ENCODE measurements at regions not wholly inside any gene's neighbourhood (a gene's known extent, or its start where the extent isn't known, plus 50 kb on each side); places are given as distances from the start of the nearest gene placed in this dataset.

DNA sequence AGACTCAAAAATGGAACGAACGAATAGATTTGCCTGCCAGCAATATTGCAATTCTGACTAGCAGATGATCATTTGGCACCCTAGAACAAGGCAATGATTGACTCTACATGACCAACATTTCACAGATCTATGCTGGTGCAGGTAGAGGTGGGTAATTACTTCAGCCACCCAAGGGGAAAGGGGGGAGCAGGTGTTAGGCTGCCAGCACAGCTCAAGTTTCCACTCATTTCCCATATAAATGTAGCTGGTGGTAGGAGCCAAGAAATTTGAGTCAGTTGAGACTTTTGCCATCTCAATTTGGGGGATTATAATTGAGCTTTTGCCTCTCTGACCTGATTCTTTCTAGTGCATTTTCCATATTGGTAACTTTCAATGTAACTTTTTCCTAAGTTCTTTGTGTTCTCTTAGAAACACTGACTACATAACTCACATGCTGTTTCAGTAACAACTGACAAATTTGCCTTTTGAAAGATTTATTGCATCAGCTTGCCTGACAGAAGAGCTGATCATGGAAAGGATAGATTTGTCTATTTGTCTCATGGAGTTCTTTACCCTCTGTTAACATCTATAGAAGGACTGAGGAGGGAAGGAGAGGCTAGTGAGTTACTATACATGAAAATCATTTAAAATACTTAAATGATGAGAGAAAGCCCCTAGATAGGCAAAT, 902.5 kb downstream of the ZPLD1 start (continued):
- TF ChIP-seq, protein P1, sequence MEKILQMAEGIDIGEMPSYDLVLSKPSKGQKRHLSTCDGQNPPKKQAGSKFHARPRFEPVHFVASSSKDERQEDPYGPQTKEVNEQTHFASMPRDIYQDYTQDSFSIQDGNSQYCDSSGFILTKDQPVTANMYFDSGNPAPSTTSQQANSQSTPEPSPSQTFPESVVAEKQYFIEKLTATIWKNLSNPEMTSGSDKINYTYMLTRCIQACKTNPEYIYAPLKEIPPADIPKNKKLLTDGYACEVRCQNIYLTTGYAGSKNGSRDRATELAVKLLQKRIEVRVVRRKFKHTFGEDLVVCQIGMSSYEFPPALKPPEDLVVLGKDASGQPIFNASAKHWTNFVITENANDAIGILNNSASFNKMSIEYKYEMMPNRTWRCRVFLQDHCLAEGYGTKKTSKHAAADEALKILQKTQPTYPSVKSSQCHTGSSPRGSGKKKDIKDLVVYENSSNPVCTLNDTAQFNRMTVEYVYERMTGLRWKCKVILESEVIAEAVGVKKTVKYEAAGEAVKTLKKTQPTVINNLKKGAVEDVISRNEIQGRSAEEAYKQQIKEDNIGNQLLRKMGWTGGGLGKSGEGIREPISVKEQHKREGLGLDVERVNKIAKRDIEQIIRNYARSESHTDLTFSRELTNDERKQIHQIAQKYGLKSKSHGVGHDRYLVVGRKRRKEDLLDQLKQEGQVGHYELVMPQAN (conservative IDR thresholded peaks at IDR 0.05): no peak
- TF ChIP-seq TAF1 (IDR thresholded peaks at IDR 0.05; ENCODE audit: borderline replicate concordance, low read depth, low read length): no peak
- no peak for TF ChIP-seq NR2C1 (IDR thresholded peaks at IDR 0.05)
- TF ChIP-seq, protein P2, sequence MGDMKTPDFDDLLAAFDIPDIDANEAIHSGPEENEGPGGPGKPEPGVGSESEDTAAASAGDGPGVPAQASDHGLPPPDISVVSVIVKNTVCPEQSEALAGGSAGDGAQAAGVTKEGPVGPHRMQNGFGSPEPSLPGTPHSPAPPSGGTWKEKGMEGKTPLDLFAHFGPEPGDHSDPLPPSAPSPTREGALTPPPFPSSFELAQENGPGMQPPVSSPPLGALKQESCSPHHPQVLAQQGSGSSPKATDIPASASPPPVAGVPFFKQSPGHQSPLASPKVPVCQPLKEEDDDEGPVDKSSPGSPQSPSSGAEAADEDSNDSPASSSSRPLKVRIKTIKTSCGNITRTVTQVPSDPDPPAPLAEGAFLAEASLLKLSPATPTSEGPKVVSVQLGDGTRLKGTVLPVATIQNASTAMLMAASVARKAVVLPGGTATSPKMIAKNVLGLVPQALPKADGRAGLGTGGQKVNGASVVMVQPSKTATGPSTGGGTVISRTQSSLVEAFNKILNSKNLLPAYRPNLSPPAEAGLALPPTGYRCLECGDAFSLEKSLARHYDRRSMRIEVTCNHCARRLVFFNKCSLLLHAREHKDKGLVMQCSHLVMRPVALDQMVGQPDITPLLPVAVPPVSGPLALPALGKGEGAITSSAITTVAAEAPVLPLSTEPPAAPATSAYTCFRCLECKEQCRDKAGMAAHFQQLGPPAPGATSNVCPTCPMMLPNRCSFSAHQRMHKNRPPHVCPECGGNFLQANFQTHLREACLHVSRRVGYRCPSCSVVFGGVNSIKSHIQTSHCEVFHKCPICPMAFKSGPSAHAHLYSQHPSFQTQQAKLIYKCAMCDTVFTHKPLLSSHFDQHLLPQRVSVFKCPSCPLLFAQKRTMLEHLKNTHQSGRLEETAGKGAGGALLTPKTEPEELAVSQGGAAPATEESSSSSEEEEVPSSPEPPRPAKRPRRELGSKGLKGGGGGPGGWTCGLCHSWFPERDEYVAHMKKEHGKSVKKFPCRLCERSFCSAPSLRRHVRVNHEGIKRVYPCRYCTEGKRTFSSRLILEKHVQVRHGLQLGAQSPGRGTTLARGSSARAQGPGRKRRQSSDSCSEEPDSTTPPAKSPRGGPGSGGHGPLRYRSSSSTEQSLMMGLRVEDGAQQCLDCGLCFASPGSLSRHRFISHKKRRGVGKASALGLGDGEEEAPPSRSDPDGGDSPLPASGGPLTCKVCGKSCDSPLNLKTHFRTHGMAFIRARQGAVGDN (IDR thresholded peaks at IDR 0.05): no peak
- TF ChIP-seq EGR1 (IDR thresholded peaks at IDR 0.05; ENCODE audit: borderline replicate concordance in 1 of 2, low read depth in 2 of 2, low read length in 2 of 2): no peak
- TF ChIP-seq KDM1A (IDR thresholded peaks at IDR 0.05; ENCODE audit: borderline replicate concordance): no peak
